ENCODE measurements at regions not wholly inside any gene's neighbourhood (a gene's known extent, or its start where the extent isn't known, plus 50 kb on each side); places are given as distances from the start of the nearest gene placed in this dataset.

DNA sequence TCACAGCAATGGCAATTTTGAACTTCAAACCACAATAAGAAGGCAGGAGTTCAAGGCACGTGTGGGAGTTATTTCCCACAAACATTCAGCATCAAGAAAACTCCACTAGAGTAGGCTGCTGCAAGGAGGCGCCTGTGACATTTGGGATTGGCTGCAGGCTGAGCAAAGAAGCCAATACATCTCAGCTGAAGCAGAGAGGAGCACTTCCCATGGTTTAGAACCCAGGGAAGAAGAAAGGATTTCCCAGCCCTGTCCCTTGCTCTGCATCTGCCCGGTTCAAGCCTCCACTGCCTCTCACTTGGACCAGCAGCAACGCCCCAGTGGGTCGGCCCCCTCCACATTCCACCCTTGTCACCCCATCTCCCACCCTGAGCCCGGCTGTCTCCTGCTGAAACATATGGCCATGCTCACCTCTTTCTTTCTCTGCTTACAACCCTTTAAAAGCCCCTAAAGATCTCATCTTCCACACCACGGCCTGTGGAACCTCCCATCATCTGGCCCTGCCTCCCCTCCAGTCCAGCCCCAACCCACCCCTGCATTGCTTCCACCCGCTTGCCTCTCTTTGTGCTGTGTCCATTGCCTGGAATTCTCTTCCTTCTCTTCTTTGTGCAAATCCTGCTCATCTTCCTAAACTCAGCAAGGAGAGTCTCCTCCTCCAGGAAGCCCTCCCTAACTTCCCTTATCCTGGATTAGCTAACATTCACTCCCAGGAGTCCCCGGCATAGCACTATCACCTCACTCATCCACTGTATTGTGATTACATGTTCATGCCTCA, 128.3 kb downstream of the ANKRD60 start:
- Histone ChIP-seq H2BK20ac (ENCODE audit: low read depth, low read length, poor library complexity, severe bottlenecking) (no peak overlapping the region), H2BK12ac (ENCODE audit: insufficient read length, low read depth, low read length) (no peak overlapping the region), H2BK120ac (ENCODE audit: low read depth, low read length, poor library complexity, severe bottlenecking) (no peak overlapping the region), H3K4me2 (ENCODE audit: insufficient read depth, insufficient read length, low read length) (no peak overlapping the region), H3K79me1 (ENCODE audit: insufficient read depth, low read depth, low read length, poor library complexity, severe bottlenecking) (no peaks in the 10 kb centered on the region), H3K56ac (ENCODE audit: insufficient read length, low read depth, low read length) (no peak overlapping the region), H2AFZ (ENCODE audit: low read length) (no peak overlapping the region), H2BK5ac (ENCODE audit: insufficient read length, low read length) (no peak overlapping the region), H3K14ac (ENCODE audit: insufficient read depth, low read length) (no peak overlapping the region), H4K8ac (replicated peaks; ENCODE audit: insufficient read length, low read depth, low read length) (no peak overlapping the region), H4K5ac (ENCODE audit: insufficient read length, low read depth, low read length) (no peak overlapping the region), H2AK5ac (ENCODE audit: insufficient read length, low read length) (no peak overlapping the region), H2BK15ac (ENCODE audit: low read depth, low read length) (no peak overlapping the region), H3K27me3 (ENCODE audit: insufficient read depth, low read length) (no peaks in the 10 kb centered on the region), H3K4ac (ENCODE audit: low read depth, low read length) (no peak overlapping the region), H3K79me2 (ENCODE audit: insufficient read depth, low read length) (no peaks in the 10 kb centered on the region), H4K91ac (ENCODE audit: insufficient read length, low read depth, low read length) (no peak overlapping the region), H3K27ac (ENCODE audit: insufficient read length, low read depth, low read length) (no peak overlapping the region), H3K23me2 (ENCODE audit: insufficient read length, low read depth, low read length, poor library complexity, severe bottlenecking) (no peaks in the 10 kb centered on the region), H3K23ac (ENCODE audit: insufficient read length, low read depth, low read length) (no peak overlapping the region), H3T11ph (ENCODE audit: low read length) (no peak overlapping the region), H3K9ac (ENCODE audit: extremely low read depth, insufficient read length, low read length) (no peak overlapping the region), H4K20me1 (ENCODE audit: control insufficient read depth, insufficient read depth, insufficient read length) (no peaks in the 10 kb centered on the region), H3K4me1 (ENCODE audit: insufficient read depth, low read length) (no peaks in the 10 kb centered on the region), H3K18ac (ENCODE audit: insufficient read length, low read depth, low read length) (no peak overlapping the region), H3K9me3 (ENCODE audit: control insufficient read depth, low read depth, low read length) (no peaks in the 10 kb centered on the region)
- WGBS (ENCODE audit: extremely low coverage, insufficient read length, low lambda C conversion rate): no CpG with 5 or more reads among the region's 9 CpGs
- Mint-ChIP-seq H3K4me3 (no peak overlapping the region), H3K4me1 (peaks cover 4 to 11% of the 10 kb centered on the region in 2 experiments; a peak in 3 of 4 replicates), H3K36me3 (ENCODE audit: insufficient read depth in 1 of 3, low read depth in 3 of 3) (no peaks in the 10 kb centered on the region; a peak in 1 of 7 replicates), H3K9me3 (no peaks in the 10 kb centered on the region; a peak in 1 of 5 replicates), H3K27me3 (ENCODE audit: low read depth) (peaks cover 4% of the 10 kb centered on the region; the same call in 1 of the 2 replicates), H3K27ac (no peak overlapping the region)
- no peak for DNase-seq
- TF ChIP-seq CTCF (conservative IDR thresholded peaks at IDR 0.05): no peak
